Neuronal stem cell (in vitro differentiated cells): ENCODE measurements at regions not wholly inside any gene's neighbourhood (a gene's known extent, or its start where the extent isn't known, plus 50 kb on each side); places are given as distances from the start of the nearest gene placed in this dataset.

Experiments used
- DNase-seq: peaks from one replicate; pipeline ENCODE4 v3.0.0-alpha.2; 2013; ENCODE audit warnings: low spot score
- H2AFZ ChIP-seq: one replicate; pipeline ENCODE4 v1.6.1; 2013; ENCODE audit warnings: mild to moderate bottlenecking, low read length, inconsistent platforms
- H2AK5ac ChIP-seq: 2 replicates; pipeline ENCODE4 v1.6.1; 2013; ENCODE audit warnings: low read depth, mild to moderate bottlenecking, inconsistent platforms, low read length, moderate library complexity, mixed read lengths
- H2BK120ac ChIP-seq: 2 replicates; pipeline ENCODE4 v1.6.1; 2013; ENCODE audit warnings: low read depth, mild to moderate bottlenecking, inconsistent platforms, low read length, moderate library complexity, mixed read lengths
- H2BK12ac ChIP-seq: one replicate; pipeline ENCODE4 v1.6.1; 2013; ENCODE audit warnings: low read length, inconsistent platforms
- H2BK15ac ChIP-seq: 2 replicates; pipeline ENCODE4 v1.6.1; 2013; ENCODE audit warnings: mild to moderate bottlenecking, low read length, inconsistent platforms, mixed read lengths
- H2BK5ac ChIP-seq: one replicate; pipeline ENCODE4 v1.6.1; 2013; ENCODE audit warnings: inconsistent platforms, mild to moderate bottlenecking, low read length, moderate library complexity
- H3K14ac ChIP-seq: one replicate; pipeline ENCODE4 v1.6.1; 2013; ENCODE audit warnings: low read length, inconsistent platforms
- H3K18ac ChIP-seq: 2 replicates; pipeline ENCODE4 v1.6.1; 2013; ENCODE audit warnings: low read length, inconsistent platforms
- H3K23ac ChIP-seq: 2 replicates; pipeline ENCODE4 v1.6.1; 2013; ENCODE audit warnings: low read depth, mild to moderate bottlenecking, mixed read lengths, low read length, inconsistent platforms; ENCODE audit not compliant: poor library complexity
- H3K27ac ChIP-seq: replicated peaks from 3 replicates; pipeline ENCODE4 v1.5.1; 2013; ENCODE audit warnings: low read length, inconsistent platforms
- H3K27me3 ChIP-seq, 3 experiments: 2 replicates each; pipeline ENCODE4 v1.6.1; 2013; ENCODE audit warnings: low read length in 3 of 3, mild to moderate bottlenecking in 2 of 3, inconsistent platforms in 1 of 3, low read depth in 1 of 3, mixed read lengths in 1 of 3, moderate library complexity in 1 of 3; ENCODE audit not compliant: control insufficient read depth in 3 of 3, insufficient read depth in 3 of 3
- H3K36me3 ChIP-seq, 2 donors: replicated peaks in 1 of 2; 2 replicates each; pipeline ENCODE4 v1.6.1; 2013; ENCODE audit warnings: low read length in 2 of 2; ENCODE audit not compliant: control insufficient read depth in 2 of 2, insufficient read depth in 2 of 2
- H3K4ac ChIP-seq: 2 replicates; pipeline ENCODE4 v1.6.1; 2013; ENCODE audit warnings: inconsistent platforms, mild to moderate bottlenecking, low read length, moderate library complexity
- H3K4me1 ChIP-seq, 2 donors: 1 replicate in 1 of 2; 2 replicates in 1 of 2; pipeline ENCODE4 v1.6.1; 2013; ENCODE audit warnings: low read length in 2 of 2, low read depth in 1 of 2; ENCODE audit not compliant: control insufficient read depth in 2 of 2, insufficient read depth in 1 of 2
- H3K4me2 ChIP-seq: one replicate; pipeline ENCODE4 v1.6.1; 2013; ENCODE audit warnings: mild to moderate bottlenecking, low read length, inconsistent platforms; ENCODE audit not compliant: insufficient read depth, poor library complexity, severe bottlenecking
- H3K4me3 ChIP-seq, 2 donors: 2 replicates each; pipeline ENCODE4 v1.5.1; 2013; ENCODE audit warnings: low read length in 2 of 2, mild to moderate bottlenecking in 2 of 2, inconsistent platforms in 1 of 2, moderate library complexity in 1 of 2
- H3K79me1 ChIP-seq: one replicate; pipeline ENCODE4 v1.6.1; 2013; ENCODE audit warnings: low read depth, mild to moderate bottlenecking, inconsistent platforms, low read length, moderate library complexity
- H3K9ac ChIP-seq: one replicate; pipeline ENCODE4 v1.6.1; 2013; ENCODE audit warnings: mild to moderate bottlenecking, low read depth, low read length, inconsistent platforms; ENCODE audit not compliant: poor library complexity
- H3K9me3 ChIP-seq, 2 donors: replicated peaks in 1 of 2; 2 replicates each; pipeline versions ENCODE3 to v1.6.1; 2013; ENCODE audit warnings: low read length in 2 of 2, mild to moderate bottlenecking in 2 of 2, inconsistent platforms in 1 of 2, low read depth in 1 of 2, mixed read lengths in 1 of 2, moderate library complexity in 1 of 2; ENCODE audit not compliant: control insufficient read depth in 2 of 2, insufficient read depth in 1 of 2
- H4K8ac ChIP-seq: one replicate; pipeline ENCODE4 v1.6.1; 2013; ENCODE audit warnings: low read depth, mild to moderate bottlenecking, inconsistent platforms, low read length, moderate library complexity
- H4K91ac ChIP-seq: one replicate; pipeline ENCODE4 v1.6.1; 2013; ENCODE audit warnings: low read length, low read depth, mild to moderate bottlenecking, inconsistent platforms; ENCODE audit not compliant: poor library complexity
- WGBS, 2 donors: extraction: QIAGEN DNeasy Blood & Tissue Kit; methylation state at CpG; one replicate each; pipeline ENCODE4 v1.1.7; 2013; ENCODE audit warnings: missing lambda C conversion rate in 2 of 2, mixed read lengths in 1 of 2; ENCODE audit not compliant: insufficient read length in 2 of 2, insufficient replicate concordance in 1 of 2; ENCODE audit errors: extremely low coverage in 2 of 2; 5-methylcytosine and 5-hydroxymethylcytosine counted together

DNA sequence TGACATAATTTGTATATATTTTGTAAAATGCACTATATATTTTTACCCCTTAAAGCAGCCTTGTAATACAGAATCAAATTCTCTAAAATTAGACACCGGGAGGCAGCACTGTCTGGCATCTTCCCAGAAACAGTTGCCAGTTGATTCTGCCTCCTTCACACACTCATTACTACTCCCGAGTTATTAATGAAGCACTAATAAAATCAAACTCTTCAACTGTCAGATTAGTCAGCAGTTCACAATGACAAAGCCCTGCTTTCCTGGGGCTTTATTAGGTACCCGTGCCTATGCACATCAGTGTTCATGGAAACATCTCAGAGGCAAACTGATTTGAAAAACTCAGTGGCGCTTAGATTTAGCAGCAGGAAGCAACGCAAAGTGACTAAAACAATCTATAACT, 103.5 kb upstream of the VEGFC start:
- H3K27me3 ChIP-seq: no peaks in the 10 kb centered on the region
- no peak overlapping the region for H2BK12ac ChIP-seq
- H3K9me3 ChIP-seq: no peaks in the 10 kb centered on the region
- H3K4ac ChIP-seq: no peak overlapping the region
- no peak overlapping the region for H2BK15ac ChIP-seq
- WGBS, 2 donors: no CpG with 5 or more reads among the region's 5 CpGs
- H3K23ac ChIP-seq: no peak overlapping the region
- H3K9ac ChIP-seq: no peak overlapping the region
- H3K27ac ChIP-seq: no peak overlapping the region
- no peak overlapping the region for H3K4me3 ChIP-seq
- H3K79me1 ChIP-seq: no peaks in the 10 kb centered on the region
- no peaks in the 10 kb centered on the region for H3K36me3 ChIP-seq
- H2BK5ac ChIP-seq: no peak overlapping the region
- no peak overlapping the region for H3K14ac ChIP-seq
- no peak overlapping the region for H4K91ac ChIP-seq
- H2AFZ ChIP-seq: peak overlapping the region; percentile 62
- peaks cover 0 to 10% of the 10 kb centered on the region in 2 donors for H3K4me1 ChIP-seq
- H2BK120ac ChIP-seq: no peak overlapping the region
- H4K8ac ChIP-seq: no peak overlapping the region
- H3K4me2 ChIP-seq: no peak overlapping the region
- no peak overlapping the region for H3K18ac ChIP-seq
- DNase-seq: no peak
- no peak overlapping the region for H2AK5ac ChIP-seq

DNA sequence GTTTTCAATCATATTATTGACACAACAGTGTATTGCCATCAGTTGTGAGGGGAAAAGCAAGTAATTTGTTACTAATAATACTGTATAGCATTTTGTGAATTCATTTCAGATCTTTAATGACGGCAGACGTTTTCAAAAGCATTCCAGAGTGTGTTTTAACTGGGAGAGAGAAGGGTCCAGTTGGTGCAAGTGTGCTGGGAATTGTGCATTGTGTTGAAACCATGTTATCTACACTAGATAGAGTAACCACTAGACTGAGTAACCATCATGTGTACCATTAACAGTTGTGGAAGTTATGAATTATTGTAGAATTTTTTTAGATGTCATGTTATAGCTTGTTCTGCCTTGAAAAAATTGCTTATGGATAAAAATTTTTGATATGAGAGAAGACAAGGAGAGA, 104.5 kb upstream of the VEGFC start:
- H3K79me1 ChIP-seq: no peaks in the 10 kb centered on the region
- H3K4me3 ChIP-seq: no peak overlapping the region
- H4K8ac ChIP-seq: no peak overlapping the region
- no peak overlapping the region for H3K9ac ChIP-seq
- H2AK5ac ChIP-seq: no peak overlapping the region
- H3K14ac ChIP-seq: no peak overlapping the region
- DNase-seq: no peak
- H3K18ac ChIP-seq: no peak overlapping the region
- H2BK15ac ChIP-seq: no peak overlapping the region
- H3K36me3 ChIP-seq: no peaks in the 10 kb centered on the region
- H2BK12ac ChIP-seq: no peak overlapping the region
- no peak overlapping the region for H2BK120ac ChIP-seq
- no peak overlapping the region for H3K27ac ChIP-seq
- WGBS, 2 donors: no CpG with 5 or more reads among the region's 2 CpGs
- H2AFZ ChIP-seq: no peak overlapping the region
- H3K27me3 ChIP-seq: no peaks in the 10 kb centered on the region
- no peak overlapping the region for H3K4ac ChIP-seq
- no peaks in the 10 kb centered on the region for H3K9me3 ChIP-seq
- peaks cover 0 to 10% of the 10 kb centered on the region in 2 donors for H3K4me1 ChIP-seq
- no peak overlapping the region for H3K23ac ChIP-seq
- no peak overlapping the region for H3K4me2 ChIP-seq
- H2BK5ac ChIP-seq: no peak overlapping the region
- no peak overlapping the region for H4K91ac ChIP-seq

DNA sequence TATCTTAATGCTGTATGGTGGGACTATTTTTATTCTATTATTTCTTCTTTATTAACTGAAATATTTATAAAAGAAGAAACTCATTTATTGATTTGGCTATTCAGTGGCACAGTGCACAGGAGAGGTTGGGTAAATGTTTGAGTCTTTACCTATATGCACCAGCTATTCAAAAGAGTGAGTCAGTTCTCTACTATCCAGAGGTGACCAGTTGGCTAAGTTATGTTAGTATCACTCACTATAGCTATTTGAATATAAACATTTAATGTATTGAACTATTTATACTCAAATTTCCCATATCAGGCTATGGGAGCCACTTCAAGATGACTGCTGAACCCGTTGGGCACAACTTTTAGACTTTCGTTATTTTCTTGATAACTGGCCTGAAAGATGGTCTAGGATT, 106.1 kb upstream of the VEGFC start:
- no peak overlapping the region for H2BK5ac ChIP-seq
- no peaks in the 10 kb centered on the region for H3K9me3 ChIP-seq
- H3K27ac ChIP-seq: no peak overlapping the region
- H4K8ac ChIP-seq: no peak overlapping the region
- H3K79me1 ChIP-seq: no peaks in the 10 kb centered on the region
- no peak overlapping the region for H3K18ac ChIP-seq
- H3K4me2 ChIP-seq: no peak overlapping the region
- H3K36me3 ChIP-seq: no peaks in the 10 kb centered on the region
- H3K4me3 ChIP-seq: no peak overlapping the region
- no peak overlapping the region for H2BK15ac ChIP-seq
- no peak for DNase-seq
- no peak overlapping the region for H2AFZ ChIP-seq
- no peak overlapping the region for H3K9ac ChIP-seq
- H2BK120ac ChIP-seq: no peak overlapping the region
- peaks cover 0 to 10% of the 10 kb centered on the region in 2 donors for H3K4me1 ChIP-seq
- H4K91ac ChIP-seq: no peak overlapping the region
- no peak overlapping the region for H3K23ac ChIP-seq
- H2BK12ac ChIP-seq: no peak overlapping the region
- H3K14ac ChIP-seq: no peak overlapping the region
- no peaks in the 10 kb centered on the region for H3K27me3 ChIP-seq
- H3K4ac ChIP-seq: no peak overlapping the region
- WGBS, 2 donors: no CpG with 5 or more reads among the region's 2 CpGs
- no peak overlapping the region for H2AK5ac ChIP-seq

DNA sequence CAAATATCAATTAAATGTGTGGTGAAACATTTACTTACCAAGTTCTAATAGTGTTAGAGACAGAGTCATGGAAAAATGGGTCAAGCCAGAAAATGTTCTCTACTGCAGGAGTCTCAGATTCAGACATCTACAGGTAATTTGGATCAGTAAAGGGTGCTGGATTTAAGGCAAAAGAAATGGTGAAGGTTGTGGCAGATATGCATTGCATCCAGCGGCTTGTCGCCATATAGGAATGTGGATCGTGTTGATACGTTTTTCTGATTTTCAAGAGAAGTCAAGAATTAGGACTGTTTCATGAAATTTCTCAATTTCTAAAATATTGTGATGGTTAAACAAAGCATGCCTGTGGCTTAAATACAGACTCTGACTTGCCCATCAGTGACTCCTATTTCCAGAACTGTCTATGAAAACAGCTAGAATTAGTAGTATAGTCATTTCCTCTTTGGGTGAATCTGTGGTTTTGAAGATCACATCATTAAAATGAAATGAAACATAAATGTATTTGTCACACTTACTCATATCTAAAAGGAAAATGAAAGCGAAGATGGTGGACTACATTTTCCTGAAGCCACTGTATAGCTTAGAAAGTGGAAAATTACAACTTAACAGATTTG, 110.1 kb upstream of the VEGFC start:
- Histone ChIP-seq H3K9me3 (no peaks in the 10 kb centered on the region), H2BK120ac (no peak overlapping the region), H3K36me3 (no peaks in the 10 kb centered on the region), H3K4ac (no peak overlapping the region), H3K4me2 (no peak overlapping the region), H3K14ac (no peak overlapping the region), H2BK15ac (no peak overlapping the region), H2BK5ac (no peak overlapping the region), H2AFZ (no peak overlapping the region), H3K9ac (no peak overlapping the region), H3K23ac (no peak overlapping the region), H3K27ac (no peak overlapping the region), H3K27me3 (no peaks in the 10 kb centered on the region), H3K4me3 (no peak overlapping the region), H3K79me1 (no peaks in the 10 kb centered on the region), H2BK12ac (no peak overlapping the region), H4K91ac (no peak overlapping the region), H4K8ac (no peak overlapping the region), H3K18ac (no peak overlapping the region), H2AK5ac (no peak overlapping the region), H3K4me1 (no peaks in the 10 kb centered on the region)
- no CpG with 5 or more reads among the region's 5 CpGs for WGBS, 2 donors
- DNase-seq: no peak
